HepG2 (cell line): ENCODE measurements at regions not wholly inside any gene's neighbourhood (a gene's known extent, or its start where the extent isn't known, plus 50 kb on each side); places are given as distances from the start of the nearest gene placed in this dataset.

Source experiments
- ATAC-seq: fragments of 200-7000 bp; cut with Tn5 transposase; 3 replicates; pipeline ENCODE4 v1.9.1; 2020; ENCODE audit warnings: mild to moderate bottlenecking, moderate library complexity
- BruUV-seq: library from RNA; stranded (reverse); fragments of 400-500 nt; replicated peaks from 2 replicates; lab custom pipeline; 2021; lab: Mats Ljungman, UMichigan
- CTCF ChIA-PET: fragments of 300-600 bp; formaldehyde crosslinking; extraction: SDS; loops from one replicate; lab custom pipeline; 2021; ENCODE audit warnings: low total read pairs, inconsistent platforms, low intra/inter-chr PET ratio; lab: Yijun Ruan, JAX
- POLR2A ChIA-PET: fragments of 350-600 bp; sonication (Branson Sonifier 250); formaldehyde crosslinking; loops from one replicate; lab custom pipeline; 2020; ENCODE audit warnings: antibody characterized with exemption, inconsistent platforms; lab: Yijun Ruan, JAX
- DNase-seq: peaks from one replicate; pipeline ENCODE4 v3.0.0-alpha.2; 2015; ENCODE audit warnings: low spot score
- FAIRE-seq: peaks from 3 replicates; lab custom pipeline; 2011; peaks lifted over from hg19 to GRCh38; lab: Jason Lieb, UNC
- H2AFZ ChIP-seq: one replicate; pipeline ENCODE4 v1.6.1; 2011; ENCODE audit warnings: low read length, inconsistent platforms
- H3K27ac ChIP-seq: fragments of 300-600 bp; 3 replicates; pipeline ENCODE4 v1.8.0; 2011; ENCODE audit warnings: mixed run types, mild to moderate bottlenecking, mixed read lengths, low read length, inconsistent platforms; ENCODE audit not compliant: insufficient read depth; ENCODE audit errors: extremely low read length
- H3K27me3 ChIP-seq, 2 experiments: fragments of 200-600 bp in 1 of 2; 2 replicates in 1 of 2; 3 replicates in 1 of 2; pipeline versions ENCODE4 v1.6.0 to v1.8.0; 2011; ENCODE audit warnings: low read length in 2 of 2, mild to moderate bottlenecking in 2 of 2, moderate library complexity in 2 of 2, inconsistent platforms in 1 of 2; ENCODE audit not compliant: insufficient read depth in 2 of 2, control insufficient read depth in 1 of 2
- H3K36me3 ChIP-seq, 2 experiments: fragments of 200-600 bp in 1 of 2; replicated peaks in 1 of 2; 2 replicates in 1 of 2; 3 replicates in 1 of 2; pipeline versions ENCODE4 v1.5.1 to v1.8.0; 2011; ENCODE audit warnings: low read length in 2 of 2, inconsistent platforms in 1 of 2; ENCODE audit not compliant: insufficient read depth in 2 of 2, control insufficient read depth in 1 of 2
- H3K4me1 ChIP-seq: 2 replicates; pipeline ENCODE4 v1.5.1; 2012; ENCODE audit warnings: low read length, inconsistent platforms; ENCODE audit not compliant: insufficient read depth
- H3K4me2 ChIP-seq: 2 replicates; pipeline ENCODE4 v1.6.0; 2011; ENCODE audit warnings: low read depth, low read length, inconsistent platforms
- H3K4me3 ChIP-seq, 3 experiments: fragments of 200-600 bp in 1 of 3; sonication (generic), shearing (Covaris generic) in 1 of 3; replicated peaks in 1 of 3; 2 replicates each; pipeline ENCODE4 v1.5.1; 2011 to 2016; ENCODE audit warnings: low read length in 3 of 3, inconsistent platforms in 2 of 3, low read depth in 2 of 3, mild to moderate bottlenecking in 2 of 3, control low read depth in 1 of 3, mixed read lengths in 1 of 3; ENCODE audit not compliant: insufficient read depth in 1 of 3
- H3K79me2 ChIP-seq: one replicate; pipeline ENCODE4 v1.6.1; 2011; ENCODE audit warnings: low read length, inconsistent platforms; ENCODE audit not compliant: insufficient read depth
- H3K9ac ChIP-seq: 2 replicates; pipeline ENCODE4 v1.6.0; 2011; ENCODE audit warnings: mild to moderate bottlenecking, low read depth, low read length, inconsistent platforms; ENCODE audit not compliant: insufficient read depth
- H3K9me3 ChIP-seq: 2 replicates; pipeline ENCODE4 v1.5.1; 2012; ENCODE audit warnings: mild to moderate bottlenecking, low read length
- H4K20me1 ChIP-seq: 2 replicates; pipeline ENCODE4 v1.6.0; 2011; ENCODE audit warnings: inconsistent platforms, mild to moderate bottlenecking, low read length, moderate library complexity; ENCODE audit not compliant: insufficient read depth
- CERS6 ChIP-seq: sonication (generic); formaldehyde crosslinking; IDR thresholded peaks from 2 replicates; pipeline ENCODE4 v1.5.0; 2020; ENCODE audit warnings: missing genetic modification reagents
- DPF2 ChIP-seq: sonication (generic); formaldehyde crosslinking; IDR thresholded peaks from 2 replicates; pipeline ENCODE4 v1.4.0; 2020; ENCODE audit warnings: mild to moderate bottlenecking, low read depth, missing genetic modification reagents, borderline replicate concordance
- KLF13 ChIP-seq: sonication (generic); formaldehyde crosslinking; IDR thresholded peaks from 2 replicates; pipeline ENCODE4 v1.4.0; 2020; ENCODE audit warnings: mild to moderate bottlenecking, missing genetic modification reagents
- MXD3 ChIP-seq: IDR thresholded peaks from 2 replicates; pipeline ENCODE4 v1.6.1; 2016; ENCODE audit warnings: mild to moderate bottlenecking, missing biosample characterization, missing genetic modification reagents
- NR3C1 ChIP-seq: sonication (generic); formaldehyde crosslinking; IDR thresholded peaks from 2 replicates; pipeline ENCODE4 v1.4.0; 2020; ENCODE audit warnings: missing genetic modification reagents
- PAXIP1 ChIP-seq: sonication (generic); formaldehyde crosslinking; conservative IDR thresholded peaks from 2 replicates; pipeline ENCODE4 v1.4.0; 2020; ENCODE audit warnings: mild to moderate bottlenecking, missing genetic modification reagents, moderate library complexity
- ZBTB1 ChIP-seq: sonication (generic); formaldehyde crosslinking; IDR thresholded peaks from 2 replicates; pipeline ENCODE4 v1.4.0; 2020; ENCODE audit warnings: missing genetic modification reagents, borderline replicate concordance
- ZNF101 ChIP-seq: sonication (generic); formaldehyde crosslinking; IDR thresholded peaks from 2 replicates; pipeline ENCODE4 v1.4.0; 2020; ENCODE audit warnings: mild to moderate bottlenecking, low read depth, missing genetic modification reagents, borderline replicate concordance
- ZNF17 ChIP-seq: sonication (generic); formaldehyde crosslinking; IDR thresholded peaks from 2 replicates; pipeline ENCODE4 v1.5.0; 2020; ENCODE audit warnings: mild to moderate bottlenecking, missing genetic modification reagents
- ZNF224 ChIP-seq: sonication (generic); formaldehyde crosslinking; IDR thresholded peaks from 2 replicates; pipeline ENCODE4 v1.5.0; 2020; ENCODE audit warnings: mild to moderate bottlenecking, missing genetic modification reagents
- ZNF574 ChIP-seq: sonication (generic); formaldehyde crosslinking; IDR thresholded peaks from 2 replicates; pipeline ENCODE4 v1.4.0; 2020; ENCODE audit warnings: missing genetic modification reagents
- ZNF703 ChIP-seq: sonication (generic); formaldehyde crosslinking; IDR thresholded peaks from 2 replicates; pipeline ENCODE4 v1.5.1; 2020; ENCODE audit warnings: missing genetic modification reagents, mild to moderate bottlenecking, moderate library complexity, borderline replicate concordance
- ZNF790 ChIP-seq: sonication (generic); formaldehyde crosslinking; IDR thresholded peaks from 2 replicates; pipeline ENCODE4 v1.8.0; 2022; ENCODE audit warnings: missing genetic modification reagents, mild to moderate bottlenecking, borderline replicate concordance
- in situ Hi-C: cut with HindIII; loops from 2 replicates; pipeline ENCODE4 v1.10.0; 2017; ENCODE audit warnings: low pct_unique_long_range_greater_than_20kb; ENCODE audit not compliant: extremely low pct_ligation_motif_present
- intact Hi-C: fragments of 100-400 bp; cut with micrococcal nuclease; formaldehyde crosslinking; loops from one replicate; pipeline ENCODE4 v1.10.0; 2022; ENCODE audit not compliant: unreplicated experiment

DNA sequence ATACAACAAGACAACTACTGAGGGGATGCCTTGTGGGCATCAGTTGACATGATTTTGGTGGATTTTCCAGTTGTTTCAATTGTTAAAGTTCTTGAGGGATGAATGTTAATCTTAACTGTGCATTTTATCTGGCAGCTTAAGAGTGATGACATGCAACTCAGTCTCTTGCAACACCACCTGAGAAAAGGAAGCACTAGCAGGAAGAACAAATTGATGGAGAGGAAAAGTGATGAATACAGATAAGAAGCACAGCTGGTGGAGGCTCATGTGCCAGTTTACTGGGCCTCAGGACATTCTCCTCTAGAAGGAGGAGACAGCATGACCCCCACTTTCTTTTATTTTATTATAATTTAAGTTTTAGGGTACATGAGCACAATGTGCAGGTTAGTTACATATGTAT is 341.3 kb upstream of the RBMY1B start:
- no TSS peak for BruUV-seq

More for the DNA sequence above, 341.3 kb upstream of the RBMY1B start:
- Histone ChIP-seq H3K27ac (no peak overlapping the region), H3K4me1 (no peaks in the 10 kb centered on the region), H3K4me3 (no peak overlapping the region), H2AFZ (no peak overlapping the region), H3K79me2 (no peaks in the 10 kb centered on the region), H3K27me3 (no peaks in the 10 kb centered on the region), H3K9me3 (peaks cover 31% of the 10 kb centered on the region), H3K4me2 (no peak overlapping the region), H3K36me3 (no peaks in the 10 kb centered on the region), H4K20me1 (no peaks in the 10 kb centered on the region), H3K9ac (no peak overlapping the region)
- DNase-seq: no peak
- in situ Hi-C loops (no loop called here), intact Hi-C loops (no loop called here)
- ATAC-seq: no peak
- ChIA-PET POLR2A (no interaction called here), CTCF (no interaction called here)
- FAIRE-seq: no peak
- TF ChIP-seq CERS6 (CRISPR knock-in tag) (no peak), ZNF790 (CRISPR knock-in tag) (no peak), ZBTB1 (CRISPR knock-in tag) (no peak), ZNF101 (CRISPR knock-in tag) (no peak), MXD3 (CRISPR knock-in tag) (no peak), ZNF574 (no peak), NR3C1 (CRISPR knock-in tag) (no peak), DPF2 (CRISPR knock-in tag) (no peak), PAXIP1 (CRISPR knock-in tag) (no peak), ZNF703 (no peak), ZNF17 (CRISPR knock-in tag) (no peak), ZNF224 (no peak), KLF13 (CRISPR knock-in tag) (no peak)
